Mesendoderm (in vitro differentiated cells): ENCODE measurements at regions not wholly inside any gene's neighbourhood (a gene's known extent, or its start where the extent isn't known, plus 50 kb on each side); places are given as distances from the start of the nearest gene placed in this dataset.

Source experiments
- DNase-seq: peaks from one replicate; pipeline ENCODE4 v3.0.0; 2013
- H2AK5ac ChIP-seq: 2 replicates; pipeline ENCODE4 v1.6.1; 2013; ENCODE audit warnings: low read length, inconsistent platforms
- H2BK120ac ChIP-seq: 2 replicates; pipeline ENCODE4 v1.6.1; 2013; ENCODE audit warnings: low read depth, mild to moderate bottlenecking, low read length, moderate library complexity, mixed read lengths
- H2BK15ac ChIP-seq: replicated peaks from 2 replicates; pipeline ENCODE4 v1.6.1; 2013; ENCODE audit warnings: low read depth, mild to moderate bottlenecking, moderate library complexity
- H2BK5ac ChIP-seq: 2 replicates; pipeline ENCODE4 v1.6.1; 2013; ENCODE audit warnings: low read length, inconsistent platforms
- H3K18ac ChIP-seq: 2 replicates; pipeline ENCODE4 v1.6.1; 2013; ENCODE audit warnings: mild to moderate bottlenecking, low read length, mixed read lengths
- H3K23ac ChIP-seq: one replicate; pipeline ENCODE4 v1.6.1; 2013; ENCODE audit warnings: low read length
- H3K27ac ChIP-seq: 2 replicates; pipeline ENCODE4 v1.5.1; 2013; ENCODE audit warnings: low read depth, mild to moderate bottlenecking, inconsistent platforms, low read length, moderate library complexity
- H3K27me3 ChIP-seq: 2 replicates; pipeline ENCODE4 v1.6.1; 2013; ENCODE audit warnings: low read length, control low read depth, mild to moderate bottlenecking, inconsistent platforms; ENCODE audit not compliant: insufficient read depth, poor library complexity
- H3K36me3 ChIP-seq: 2 replicates; pipeline ENCODE4 v1.6.1; 2013; ENCODE audit warnings: low read length, inconsistent platforms; ENCODE audit not compliant: control insufficient read depth, insufficient read depth
- H3K4ac ChIP-seq: one replicate; pipeline ENCODE4 v1.6.1; 2013; ENCODE audit warnings: low read depth, mild to moderate bottlenecking, low read length, moderate library complexity
- H3K4me1 ChIP-seq: 2 replicates; pipeline ENCODE4 v1.6.1; 2013; ENCODE audit warnings: low read depth, low read length, inconsistent platforms; ENCODE audit not compliant: control insufficient read depth
- H3K4me2 ChIP-seq: 2 replicates; pipeline ENCODE4 v1.6.1; 2013; ENCODE audit warnings: low read length
- H3K4me3 ChIP-seq: 2 replicates; pipeline ENCODE4 v1.5.1; 2013; ENCODE audit warnings: mild to moderate bottlenecking, low read length
- H3K56ac ChIP-seq: one replicate; pipeline ENCODE4 v1.6.1; 2013; ENCODE audit warnings: low read length
- H3K79me1 ChIP-seq: 2 replicates; pipeline ENCODE4 v1.6.1; 2013; ENCODE audit warnings: low read length, inconsistent platforms
- H3K79me2 ChIP-seq: 2 replicates; pipeline ENCODE4 v1.6.1; 2013; ENCODE audit warnings: mild to moderate bottlenecking, low read length; ENCODE audit not compliant: control insufficient read depth, insufficient read depth
- H3K9ac ChIP-seq: 2 replicates; pipeline ENCODE4 v1.6.1; 2013; ENCODE audit warnings: low read length, inconsistent platforms
- H4K5ac ChIP-seq: one replicate; pipeline ENCODE4 v1.6.1; 2013; ENCODE audit warnings: low read length
- H4K8ac ChIP-seq: one replicate; pipeline ENCODE4 v1.6.1; 2013; ENCODE audit warnings: low read depth, mild to moderate bottlenecking, control low read depth, low read length, moderate library complexity
- WGBS: extraction: QIAGEN DNeasy Blood & Tissue Kit; methylation state at CpG from one replicate; pipeline ENCODE4 v1.1.7; 2013; ENCODE audit warnings: low lambda C conversion rate, missing lambda C conversion rate; ENCODE audit not compliant: insufficient coverage; ENCODE audit errors: extremely low coverage; 5-methylcytosine and 5-hydroxymethylcytosine counted together

- H2AK5ac ChIP-seq: no peak overlapping the region
- no peak overlapping the region for H3K18ac ChIP-seq
- no peaks in the 10 kb centered on the region for H3K27me3 ChIP-seq
- no peak overlapping the region for H3K4me3 ChIP-seq
- DNase-seq: no peak
- no peak overlapping the region for H3K23ac ChIP-seq
- H2BK15ac ChIP-seq: no peak overlapping the region
- H2BK5ac ChIP-seq: no peak overlapping the region
- no peak overlapping the region for H3K4me2 ChIP-seq
- H3K36me3 ChIP-seq: no peaks in the 10 kb centered on the region
- H4K5ac ChIP-seq: no peak overlapping the region
- H3K9ac ChIP-seq: no peak overlapping the region
- H3K79me1 ChIP-seq: no peaks in the 10 kb centered on the region
- WGBS: no CpG with 5 or more reads among the region's 11 CpGs
- H3K56ac ChIP-seq: no peak overlapping the region
- no peak overlapping the region for H3K4ac ChIP-seq
- no peak overlapping the region for H2BK120ac ChIP-seq
- no peaks in the 10 kb centered on the region for H3K79me2 ChIP-seq
- H4K8ac ChIP-seq: no peak overlapping the region
- no peaks in the 10 kb centered on the region for H3K4me1 ChIP-seq
- H3K27ac ChIP-seq: no peak overlapping the region
Observed at GRCh38 chr21:35974775-35975174, 85.6 kb downstream of the SETD4 start.

- no CpG with 5 or more reads among the region's 1 CpG for WGBS
- H3K4ac ChIP-seq: no peak overlapping the region
- H3K56ac ChIP-seq: no peak overlapping the region
- no peak overlapping the region for H2BK120ac ChIP-seq
- no peak for DNase-seq
- H3K79me2 ChIP-seq: no peaks in the 10 kb centered on the region
- H3K4me1 ChIP-seq: no peaks in the 10 kb centered on the region
- no peak overlapping the region for H2BK15ac ChIP-seq
- H3K23ac ChIP-seq: no peak overlapping the region
- H3K9ac ChIP-seq: no peak overlapping the region
- H2BK5ac ChIP-seq: no peak overlapping the region
- H3K79me1 ChIP-seq: no peaks in the 10 kb centered on the region
- no peak overlapping the region for H3K4me3 ChIP-seq
- H3K18ac ChIP-seq: no peak overlapping the region
- no peaks in the 10 kb centered on the region for H3K36me3 ChIP-seq
- H4K8ac ChIP-seq: no peak overlapping the region
- H3K27ac ChIP-seq: no peak overlapping the region
- H3K27me3 ChIP-seq: no peaks in the 10 kb centered on the region
- H3K4me2 ChIP-seq: no peak overlapping the region
- no peak overlapping the region for H4K5ac ChIP-seq
- no peak overlapping the region for H2AK5ac ChIP-seq
Observed at GRCh38 chr21:35971824-35972223, 88.5 kb downstream of the SETD4 start.

DNA sequence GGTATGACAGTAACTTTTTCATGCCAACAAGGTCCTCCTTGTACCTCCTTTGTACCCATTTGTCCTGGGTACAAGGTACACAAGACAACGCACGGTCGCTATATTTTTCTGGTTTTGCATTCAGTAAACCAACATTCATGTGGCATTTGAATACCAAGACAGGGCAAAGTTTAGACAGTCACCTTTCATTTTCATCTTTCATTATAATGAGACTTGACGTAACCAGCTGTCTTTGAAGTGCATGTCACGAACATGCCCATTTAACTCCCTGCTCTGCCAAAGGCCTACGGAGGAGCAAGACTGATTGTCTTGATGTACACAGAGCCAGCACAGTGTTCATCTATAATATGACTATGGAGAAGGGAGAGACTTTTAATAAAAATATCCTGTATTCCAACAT is 91.0 kb downstream of the SETD4 start:
- Histone ChIP-seq H3K36me3 (no peaks in the 10 kb centered on the region), H3K18ac (no peak overlapping the region), H2AK5ac (no peak overlapping the region), H3K4me2 (no peak overlapping the region), H3K27me3 (no peaks in the 10 kb centered on the region), H4K5ac (no peak overlapping the region), H3K27ac (no peak overlapping the region), H3K23ac (no peak overlapping the region), H3K79me1 (no peaks in the 10 kb centered on the region), H3K9ac (no peak overlapping the region), H3K56ac (no peak overlapping the region), H2BK15ac (no peak overlapping the region), H4K8ac (no peak overlapping the region), H2BK120ac (no peak overlapping the region), H3K4me1 (no peaks in the 10 kb centered on the region), H3K79me2 (no peaks in the 10 kb centered on the region), H3K4ac (no peak overlapping the region), H3K4me3 (no peak overlapping the region), H2BK5ac (no peak overlapping the region)
- WGBS: no CpG with 5 or more reads among the region's 6 CpGs
- DNase-seq: no peak

DNA sequence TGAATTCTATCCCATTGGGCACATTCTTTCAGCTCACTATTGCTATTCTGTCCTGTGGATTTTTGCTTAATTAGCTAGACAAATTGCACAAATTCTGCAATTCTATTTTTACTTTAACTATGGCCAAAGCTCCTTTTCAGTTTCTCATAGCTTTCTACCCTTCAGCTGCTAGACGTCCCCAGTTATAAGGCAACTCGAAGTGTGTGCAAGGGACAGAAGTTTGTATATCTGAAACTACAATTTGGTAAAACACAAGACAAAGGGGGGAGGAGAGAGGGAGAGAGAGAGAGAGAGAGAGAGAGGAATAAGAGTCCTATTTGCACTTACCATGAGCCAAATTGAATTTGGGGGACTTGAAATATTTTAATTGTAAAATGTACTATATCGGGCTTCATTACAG is 91.8 kb downstream of the SETD4 start:
- Histone ChIP-seq H3K27ac (no peak overlapping the region), H2BK120ac (no peak overlapping the region), H3K27me3 (no peaks in the 10 kb centered on the region), H3K4ac (no peak overlapping the region), H2BK5ac (no peak overlapping the region), H3K79me1 (no peaks in the 10 kb centered on the region), H2AK5ac (no peak overlapping the region), H3K9ac (no peak overlapping the region), H3K18ac (no peak overlapping the region), H3K4me3 (no peak overlapping the region), H3K79me2 (no peaks in the 10 kb centered on the region), H3K23ac (no peak overlapping the region), H4K5ac (no peak overlapping the region), H3K56ac (no peak overlapping the region), H3K4me1 (no peaks in the 10 kb centered on the region), H3K4me2 (no peak overlapping the region), H3K36me3 (no peaks in the 10 kb centered on the region), H4K8ac (no peak overlapping the region), H2BK15ac (no peak overlapping the region)
- no CpG with 5 or more reads among the region's 3 CpGs for WGBS
- no peak for DNase-seq

GRCh38 chr21:35965699-35966098 is 94.6 kb downstream of the SETD4 start:
- no peak overlapping the region for H3K27ac ChIP-seq
- no peak overlapping the region for H2BK5ac ChIP-seq
- no peak overlapping the region for H2BK120ac ChIP-seq
- no peak overlapping the region for H4K5ac ChIP-seq
- DNase-seq: peak; percentile 26
- H3K4me1 ChIP-seq: no peaks in the 10 kb centered on the region
- H4K8ac ChIP-seq: no peak overlapping the region
- no peaks in the 10 kb centered on the region for H3K79me2 ChIP-seq
- H3K4me3 ChIP-seq: no peak overlapping the region
- H3K4ac ChIP-seq: no peak overlapping the region
- H3K9ac ChIP-seq: no peak overlapping the region
- no CpG with 5 or more reads among the region's 4 CpGs for WGBS
- no peaks in the 10 kb centered on the region for H3K79me1 ChIP-seq
- H2AK5ac ChIP-seq: no peak overlapping the region
- H3K23ac ChIP-seq: no peak overlapping the region
- no peak overlapping the region for H3K18ac ChIP-seq
- no peak overlapping the region for H3K4me2 ChIP-seq
- no peak overlapping the region for H2BK15ac ChIP-seq
- no peak overlapping the region for H3K56ac ChIP-seq
- no peaks in the 10 kb centered on the region for H3K36me3 ChIP-seq
- no peaks in the 10 kb centered on the region for H3K27me3 ChIP-seq

GRCh38 chr21:35963920-35964451 is 96.3 kb downstream of the SETD4 start:
- Histone ChIP-seq H3K79me1 (no peaks in the 10 kb centered on the region), H2AK5ac (no peak overlapping the region), H2BK5ac (no peak overlapping the region), H3K79me2 (no peaks in the 10 kb centered on the region), H2BK15ac (no peak overlapping the region), H3K4me1 (no peaks in the 10 kb centered on the region), H2BK120ac (no peak overlapping the region), H3K27ac (no peak overlapping the region), H3K4me2 (no peak overlapping the region), H3K23ac (no peak overlapping the region), H3K4me3 (no peak overlapping the region), H3K56ac (no peak overlapping the region), H3K27me3 (no peaks in the 10 kb centered on the region), H3K4ac (no peak overlapping the region), H3K36me3 (no peaks in the 10 kb centered on the region), H3K9ac (no peak overlapping the region), H3K18ac (no peak overlapping the region), H4K5ac (no peak overlapping the region), H4K8ac (no peak overlapping the region)
- peak; percentile 35 for DNase-seq
- no CpG with 5 or more reads among the region's 9 CpGs for WGBS
